PC-9 (cell line): ENCODE measurements at regions not wholly inside any gene's neighbourhood (a gene's known extent, or its start where the extent isn't known, plus 50 kb on each side); places are given as distances from the start of the nearest gene placed in this dataset.

ENCODE experiments used
- CTCF ChIP-seq: fragments of 200-600 bp; sonication (generic); conservative IDR thresholded peaks from 2 replicates; pipeline ENCODE4 v1.6.1; 2017; ENCODE audit warnings: mixed run types, antibody characterized with exemption, mild to moderate bottlenecking, moderate library complexity
- EZH2 ChIP-seq: fragments of 200-600 bp; sonication (generic); IDR thresholded peaks from 2 replicates; pipeline ENCODE4 v1.8.0; 2017; ENCODE audit warnings: antibody characterized with exemption, low read depth

GRCh38 chr18:38789141-38789540 lies 1223.5 kb upstream of the CELF4 start:
- TF ChIP-seq CTCF (no peak), EZH2 (no peak)
